OCI-LY3 (cell line): ENCODE measurements at regions not wholly inside any gene's neighbourhood (a gene's known extent, or its start where the extent isn't known, plus 50 kb on each side); places are given as distances from the start of the nearest gene placed in this dataset.

ENCODE experiments used
- CTCF ChIP-seq: fragments of 200-600, 300-600 bp; sonication (generic); IDR thresholded peaks from 2 replicates; pipeline ENCODE4 v1.5.1; 2014; ENCODE audit warnings: antibody characterized with exemption, low read length, low read depth
- EZH2phosphoT487 ChIP-seq: fragments of 200-600 bp; shearing (Covaris generic); IDR thresholded peaks from 2 replicates; pipeline ENCODE4 v1.6.1; 2018; ENCODE audit warnings: antibody characterized with exemption, mixed run types, low read depth

- TF ChIP-seq CTCF (peak; percentile 38), EZH2phosphoT487 (no peak)
Measured at GRCh38 chr1:29912425-29912824, 676.1 kb downstream of the PTPRU start.
